ENCODE measurements at regions not wholly inside any gene's neighbourhood (a gene's known extent, or its start where the extent isn't known, plus 50 kb on each side); places are given as distances from the start of the nearest gene placed in this dataset.

DNA sequence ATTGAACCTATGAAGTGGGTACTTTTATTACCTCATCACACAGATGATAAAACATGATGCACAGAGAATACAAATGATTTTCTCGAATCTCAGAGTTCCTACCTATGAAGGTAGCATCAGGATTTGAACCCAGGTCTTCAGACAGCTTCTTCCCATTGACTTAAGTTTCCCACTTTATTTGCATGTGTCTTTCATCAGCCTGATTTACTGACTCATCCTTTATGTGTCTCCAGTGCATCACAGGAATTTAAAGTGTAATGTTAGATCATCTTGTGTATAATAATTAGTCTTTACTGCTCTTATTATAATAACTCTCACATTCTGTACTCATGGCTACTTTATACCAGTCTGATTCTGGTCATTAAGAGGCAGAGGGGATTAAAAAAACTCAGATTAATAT lies 449.4 kb upstream of the SUCLG2 start:
- no peak overlapping the region for H3K9ac ChIP-seq (ENCODE audit: low read depth in 2 of 2, low read length in 2 of 2)
- H3K27me3 ChIP-seq, result no peaks in the 10 kb centered on the region
- H3K36me3 ChIP-seq, result no peaks in the 10 kb centered on the region
- H3K4me3 ChIP-seq, result no peak overlapping the region
- H3K9me3 ChIP-seq, result no peaks in the 10 kb centered on the region
- intact Hi-C loops (cut with DNase I), result no loop called here
- no peak for DNase-seq
- H3K4me1 ChIP-seq, result no peaks in the 10 kb centered on the region
- no peak overlapping the region for H3K27ac ChIP-seq
- TF ChIP-seq, protein P1, sequence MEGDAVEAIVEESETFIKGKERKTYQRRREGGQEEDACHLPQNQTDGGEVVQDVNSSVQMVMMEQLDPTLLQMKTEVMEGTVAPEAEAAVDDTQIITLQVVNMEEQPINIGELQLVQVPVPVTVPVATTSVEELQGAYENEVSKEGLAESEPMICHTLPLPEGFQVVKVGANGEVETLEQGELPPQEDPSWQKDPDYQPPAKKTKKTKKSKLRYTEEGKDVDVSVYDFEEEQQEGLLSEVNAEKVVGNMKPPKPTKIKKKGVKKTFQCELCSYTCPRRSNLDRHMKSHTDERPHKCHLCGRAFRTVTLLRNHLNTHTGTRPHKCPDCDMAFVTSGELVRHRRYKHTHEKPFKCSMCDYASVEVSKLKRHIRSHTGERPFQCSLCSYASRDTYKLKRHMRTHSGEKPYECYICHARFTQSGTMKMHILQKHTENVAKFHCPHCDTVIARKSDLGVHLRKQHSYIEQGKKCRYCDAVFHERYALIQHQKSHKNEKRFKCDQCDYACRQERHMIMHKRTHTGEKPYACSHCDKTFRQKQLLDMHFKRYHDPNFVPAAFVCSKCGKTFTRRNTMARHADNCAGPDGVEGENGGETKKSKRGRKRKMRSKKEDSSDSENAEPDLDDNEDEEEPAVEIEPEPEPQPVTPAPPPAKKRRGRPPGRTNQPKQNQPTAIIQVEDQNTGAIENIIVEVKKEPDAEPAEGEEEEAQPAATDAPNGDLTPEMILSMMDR (IDR thresholded peaks at IDR 0.05), result no peak

DNA sequence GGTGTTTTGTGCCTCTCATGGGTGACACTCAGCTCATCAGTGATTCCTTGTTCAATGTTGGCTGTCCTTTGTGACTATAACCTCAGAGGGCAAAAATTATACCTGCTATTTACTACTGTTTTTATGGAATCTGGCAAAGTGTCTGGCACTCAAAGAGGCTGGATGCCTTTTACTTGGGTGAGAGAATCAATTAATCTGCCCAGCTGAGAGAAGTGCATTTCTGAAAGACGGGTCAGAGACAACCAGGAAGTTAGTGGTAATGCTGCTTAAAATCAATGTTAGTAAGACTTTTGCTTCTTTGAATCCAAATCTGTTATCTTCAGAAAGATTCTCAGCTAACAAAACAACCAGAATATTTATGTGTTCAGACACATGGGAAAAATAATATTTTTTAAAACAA lies 436.2 kb upstream of the SUCLG2 start:
- intact Hi-C loops (cut with DNase I), result no loop called here
- H3K27ac ChIP-seq, result no peak overlapping the region

DNA sequence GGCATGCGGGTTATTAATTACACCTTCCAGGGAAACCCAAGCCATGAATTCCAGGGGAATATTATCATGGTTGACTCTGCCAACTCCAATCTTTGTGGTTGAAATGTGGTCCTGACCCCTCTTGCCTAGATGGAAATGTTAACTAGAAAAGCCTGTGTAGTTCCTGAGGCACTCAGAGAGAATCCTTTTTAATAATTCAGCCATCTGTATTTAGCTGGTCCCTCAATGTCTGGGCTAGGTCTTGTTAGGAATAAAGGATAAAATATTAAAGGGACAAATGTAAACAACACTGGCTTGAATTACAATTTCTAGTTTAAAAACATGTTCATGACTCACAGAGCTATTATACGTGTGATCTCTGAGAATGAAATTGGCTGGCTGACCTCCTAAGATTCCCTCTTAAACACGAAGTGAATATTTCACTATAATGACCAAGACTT lies 435.2 kb upstream of the SUCLG2 start:
- Histone ChIP-seq H3K36me3 (no peaks in the 10 kb centered on the region), H3K27me3 (no peaks in the 10 kb centered on the region), H3K4me3 (no peak overlapping the region), H3K27ac (no peak overlapping the region), H3K9ac (ENCODE audit: low read depth in 2 of 2, low read length in 2 of 2) (no peak overlapping the region), H3K9me3 (no peaks in the 10 kb centered on the region), H3K4me1 (no peaks in the 10 kb centered on the region)
- intact Hi-C loops (cut with DNase I), result no loop called here
- no peak for DNase-seq
- TF ChIP-seq, protein P1 (IDR thresholded peaks at IDR 0.05), result no peak

More for the DNA sequence above, 436.2 kb upstream of the SUCLG2 start:
- TF ChIP-seq, protein P1 (IDR thresholded peaks at IDR 0.05), result no peak
- DNase-seq, result no peak
- Histone ChIP-seq H3K9ac (ENCODE audit: low read depth in 2 of 2, low read length in 2 of 2) (no peak overlapping the region), H3K4me1 (no peaks in the 10 kb centered on the region), H3K36me3 (no peaks in the 10 kb centered on the region), H3K27me3 (no peaks in the 10 kb centered on the region), H3K4me3 (no peak overlapping the region), H3K9me3 (no peaks in the 10 kb centered on the region)

DNA sequence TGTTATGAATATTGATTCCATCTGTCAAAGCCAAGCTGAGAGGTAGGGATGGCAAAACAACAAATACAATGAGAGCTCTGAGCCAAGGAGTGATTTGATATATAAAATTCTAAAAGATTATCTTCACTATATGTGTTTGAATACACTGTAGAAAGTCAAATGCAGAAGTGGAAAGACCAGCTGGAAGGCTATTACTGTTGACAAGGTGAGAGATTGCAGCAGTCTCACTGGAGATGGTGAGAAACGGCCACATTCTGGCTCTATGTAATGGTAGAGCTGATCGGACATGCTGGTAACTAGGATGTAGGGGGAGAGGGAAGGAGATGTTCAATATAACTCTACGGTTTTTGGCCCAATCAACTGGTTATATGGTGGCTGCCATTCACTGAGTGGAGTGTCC lies 434.2 kb upstream of the SUCLG2 start:
- H3K4me3 ChIP-seq, result no peak overlapping the region
- H3K4me1 ChIP-seq, result no peaks in the 10 kb centered on the region
- no peak overlapping the region for H3K27ac ChIP-seq
- H3K9ac ChIP-seq (ENCODE audit: low read depth in 2 of 2, low read length in 2 of 2), result no peak overlapping the region
- intact Hi-C loops (cut with DNase I), result no loop called here
- TF ChIP-seq, protein P1 (IDR thresholded peaks at IDR 0.05), result no peak
- H3K27me3 ChIP-seq, result no peaks in the 10 kb centered on the region
- no peaks in the 10 kb centered on the region for H3K36me3 ChIP-seq
- DNase-seq, result no peak
- H3K9me3 ChIP-seq, result no peaks in the 10 kb centered on the region

DNA sequence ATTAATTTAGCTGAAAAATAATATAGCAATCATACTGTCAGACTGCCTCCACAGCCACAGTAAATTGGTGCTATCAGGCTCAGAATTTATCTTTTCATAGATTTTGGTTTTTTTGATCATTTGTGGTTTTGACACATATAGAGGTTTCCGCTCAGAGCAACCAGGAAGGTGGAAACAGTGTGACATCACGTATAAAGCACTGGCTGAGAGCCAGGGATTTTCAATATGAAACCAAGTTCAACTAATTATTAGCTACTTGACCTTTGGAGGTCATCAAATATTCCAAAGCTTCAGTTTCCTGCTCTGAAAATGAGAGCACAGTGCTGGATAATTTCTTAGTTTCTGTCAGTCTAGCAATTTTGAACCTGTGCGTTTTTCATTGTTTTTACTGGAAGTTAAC lies 433.8 kb upstream of the SUCLG2 start:
- TF ChIP-seq, protein P1 (IDR thresholded peaks at IDR 0.05), result no peak
- no peaks in the 10 kb centered on the region for H3K36me3 ChIP-seq
- no peak overlapping the region for H3K9ac ChIP-seq (ENCODE audit: low read depth in 2 of 2, low read length in 2 of 2)
- H3K9me3 ChIP-seq, result no peaks in the 10 kb centered on the region
- H3K27me3 ChIP-seq, result no peaks in the 10 kb centered on the region
- H3K4me1 ChIP-seq, result no peaks in the 10 kb centered on the region
- intact Hi-C loops (cut with DNase I), result no loop called here
- no peak for DNase-seq
- no peak overlapping the region for H3K27ac ChIP-seq
- H3K4me3 ChIP-seq, result no peak overlapping the region

DNA sequence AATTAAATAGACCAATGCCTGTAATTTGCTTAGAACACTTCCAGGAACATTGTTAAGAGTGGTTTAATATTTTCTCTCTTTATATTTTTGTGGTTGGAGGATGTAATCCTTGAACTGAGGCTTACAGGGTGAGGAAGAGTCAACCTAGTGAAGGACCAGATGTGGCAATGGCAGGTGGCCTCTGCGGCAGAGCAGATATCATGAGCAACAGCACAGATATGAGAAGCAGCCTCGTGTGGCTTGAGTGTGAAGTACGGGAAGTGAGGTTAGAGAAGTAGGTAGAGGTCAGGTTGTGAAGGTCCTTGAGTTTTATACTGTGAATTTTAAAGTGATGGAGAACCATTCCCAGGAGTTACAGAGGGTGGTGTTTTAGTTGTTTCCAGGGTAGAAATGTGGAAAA lies 417.6 kb upstream of the SUCLG2 start:
- H3K27me3 ChIP-seq, result no peaks in the 10 kb centered on the region
- H3K27ac ChIP-seq, result no peak overlapping the region
- H3K4me1 ChIP-seq, result no peaks in the 10 kb centered on the region
- H3K36me3 ChIP-seq, result no peaks in the 10 kb centered on the region
- no peak for DNase-seq
- intact Hi-C loops (cut with DNase I), result no loop called here
- no peak overlapping the region for H3K9ac ChIP-seq (ENCODE audit: low read depth in 2 of 2, low read length in 2 of 2)
- H3K9me3 ChIP-seq, result no peaks in the 10 kb centered on the region
- no peak overlapping the region for H3K4me3 ChIP-seq
- TF ChIP-seq, protein P1 (IDR thresholded peaks at IDR 0.05), result no peak

Data from colonic mucosa (tissue), 4 donors.